Stomach (tissue), 4 donors: ENCODE measurements at regions not wholly inside any gene's neighbourhood (a gene's known extent, or its start where the extent isn't known, plus 50 kb on each side); places are given as distances from the start of the nearest gene placed in this dataset.

Experiments used
- CTCF ChIP-seq, 7 experiments: fragments of 450-650 bp in 4 of 7; fragments of 200-600 bp in 3 of 7; sonication (generic) in 3 of 7; IDR thresholded peaks; one replicate each; pipeline ENCODE4 v1.5.1; 2016 to 2019; ENCODE audit warnings: antibody characterized with exemption in 7 of 7, control low read depth in 2 of 7, mild to moderate bottlenecking in 1 of 7
- EP300 ChIP-seq: sonication (generic); formaldehyde crosslinking; IDR thresholded peaks from one replicate; pipeline ENCODE4 v1.6.1; 2017; ENCODE audit warnings: antibody characterized with exemption
- POLR2A ChIP-seq, 4 donors: fragments of 450-650 bp; IDR thresholded peaks; one replicate each; pipeline ENCODE4 v1.6.1; 2016; ENCODE audit warnings: antibody characterized with exemption in 4 of 4, control low read depth in 2 of 4, mild to moderate bottlenecking in 1 of 4, moderate library complexity in 1 of 4

GRCh38 chr6:142648036-142648451 is 296.9 kb downstream of the HIVEP2 start:
- TF ChIP-seq EP300, result no peak
- TF ChIP-seq CTCF (IDR thresholded peaks at IDR 0.05), result no peak
- no peak for TF ChIP-seq POLR2A (IDR thresholded peaks at IDR 0.05)
